HG03196 (cell line): ENCODE measurements at regions not wholly inside any gene's neighbourhood (a gene's known extent, or its start where the extent isn't known, plus 50 kb on each side); places are given as distances from the start of the nearest gene placed in this dataset.

Experiments used
- ATAC-seq: cut with Tn5 transposase; IDR thresholded peaks from one replicate; pipeline ENCODE4 v1.9.1; 2021; ENCODE audit not compliant: unreplicated experiment

GRCh38 chr16:76612497-76612896, 335.3 kb downstream of the CNTNAP4 start:
- ATAC-seq, result no peak

DNA sequence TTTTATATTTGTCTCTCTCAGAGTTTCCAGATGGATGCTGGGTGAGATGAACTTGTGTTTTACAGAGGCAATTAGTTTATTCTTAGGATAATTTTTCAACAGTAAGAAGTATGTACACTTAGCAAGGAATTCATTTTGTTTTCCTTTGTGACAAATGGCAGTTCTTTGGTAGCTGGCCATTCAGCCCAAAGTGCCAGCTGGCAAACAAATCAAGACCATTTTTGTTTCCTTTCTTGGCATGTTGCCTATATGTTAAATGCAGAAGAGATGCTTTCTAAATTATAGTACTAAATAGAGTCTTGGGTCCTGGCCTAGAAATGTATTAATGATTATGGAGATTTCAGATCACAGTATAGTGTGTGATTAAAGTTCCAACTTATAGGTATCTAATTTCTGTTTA, 337.1 kb downstream of the CNTNAP4 start:
- no peak for ATAC-seq

DNA sequence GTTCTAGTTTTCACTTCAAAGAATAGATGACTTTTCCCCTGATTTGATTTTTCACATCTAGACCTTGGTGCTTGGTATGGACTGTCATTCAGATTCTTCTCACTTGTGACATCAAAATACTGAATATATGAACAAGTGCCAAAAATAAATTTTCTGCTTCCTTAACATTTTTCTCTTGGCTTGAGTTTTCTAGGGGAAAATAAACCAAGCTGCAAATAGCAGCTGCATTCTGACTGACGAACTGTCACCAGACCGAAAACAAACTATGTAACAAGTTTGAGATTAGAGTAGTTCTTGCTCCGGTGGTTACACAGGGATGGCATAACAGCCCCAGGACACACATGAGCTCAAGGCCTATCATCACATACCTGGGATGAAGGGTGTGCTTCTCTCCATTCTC, 345.7 kb downstream of the CNTNAP4 start:
- no peak for ATAC-seq

GRCh38 chr16:76634847-76635697, 357.9 kb downstream of the CNTNAP4 start:
- ATAC-seq, result no peak

DNA sequence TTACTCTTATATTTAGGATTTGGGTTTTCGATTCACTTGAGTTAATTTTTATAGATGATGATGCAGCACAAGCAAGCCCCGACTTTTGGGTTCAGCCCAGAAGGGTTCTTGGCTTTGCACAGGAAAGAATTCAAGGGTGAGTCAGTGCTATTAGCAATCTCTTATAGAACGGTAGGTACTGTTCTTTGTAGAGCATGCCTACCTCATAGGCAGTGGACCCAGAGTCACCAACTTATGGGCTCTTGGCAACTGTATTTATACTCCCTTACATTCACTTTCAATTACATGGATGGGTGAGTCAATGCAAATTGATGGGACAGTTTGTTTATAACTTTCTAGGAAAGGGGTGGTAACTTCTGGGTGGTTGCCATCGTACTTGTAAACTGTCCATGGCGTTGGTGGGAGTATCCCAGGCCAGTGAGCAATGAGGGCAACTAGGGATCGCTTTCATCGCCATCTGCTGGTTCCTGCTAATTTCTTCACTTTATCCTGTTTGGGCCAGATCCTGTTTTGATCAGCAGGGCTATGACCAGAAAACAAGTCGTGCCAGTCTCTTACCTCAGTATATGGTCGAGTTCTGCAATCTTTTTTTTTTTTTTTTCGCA, 362.6 kb downstream of the CNTNAP4 start:
- ATAC-seq, result no peak

- ATAC-seq, result no peak
Measured at GRCh38 chr16:76650582-76650981, 373.4 kb downstream of the CNTNAP4 start.

DNA sequence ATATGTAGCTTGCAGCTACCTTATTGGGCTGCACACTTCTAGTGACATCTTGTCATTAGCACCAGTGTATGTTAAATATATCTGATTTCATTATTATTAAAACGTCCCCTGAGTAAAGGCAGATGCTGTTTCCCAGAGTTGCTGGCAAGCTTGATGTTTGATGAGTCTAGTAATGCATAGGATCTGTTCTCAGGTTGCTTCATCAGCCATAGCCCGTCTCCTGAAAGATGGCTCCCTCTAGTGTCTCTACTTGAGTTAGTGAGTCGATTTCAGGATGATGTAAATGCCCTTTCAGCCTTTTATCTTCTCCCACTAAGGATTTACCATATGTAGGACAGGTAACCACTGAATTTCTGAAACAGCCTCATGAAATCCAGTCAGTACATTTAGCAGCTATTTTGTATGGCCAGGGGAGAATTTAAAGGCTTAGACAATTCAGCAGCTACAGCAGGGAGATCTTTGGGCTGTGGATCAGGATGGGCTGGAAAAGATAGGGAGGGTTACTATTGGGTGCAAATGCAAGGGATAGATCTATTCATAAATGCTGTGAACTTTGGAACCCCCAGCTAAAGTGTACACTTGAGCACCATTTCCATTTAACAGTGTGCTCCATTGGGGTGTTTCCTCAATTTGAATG, 376.3 kb downstream of the CNTNAP4 start:
- ATAC-seq, result peak; percentile 75

DNA sequence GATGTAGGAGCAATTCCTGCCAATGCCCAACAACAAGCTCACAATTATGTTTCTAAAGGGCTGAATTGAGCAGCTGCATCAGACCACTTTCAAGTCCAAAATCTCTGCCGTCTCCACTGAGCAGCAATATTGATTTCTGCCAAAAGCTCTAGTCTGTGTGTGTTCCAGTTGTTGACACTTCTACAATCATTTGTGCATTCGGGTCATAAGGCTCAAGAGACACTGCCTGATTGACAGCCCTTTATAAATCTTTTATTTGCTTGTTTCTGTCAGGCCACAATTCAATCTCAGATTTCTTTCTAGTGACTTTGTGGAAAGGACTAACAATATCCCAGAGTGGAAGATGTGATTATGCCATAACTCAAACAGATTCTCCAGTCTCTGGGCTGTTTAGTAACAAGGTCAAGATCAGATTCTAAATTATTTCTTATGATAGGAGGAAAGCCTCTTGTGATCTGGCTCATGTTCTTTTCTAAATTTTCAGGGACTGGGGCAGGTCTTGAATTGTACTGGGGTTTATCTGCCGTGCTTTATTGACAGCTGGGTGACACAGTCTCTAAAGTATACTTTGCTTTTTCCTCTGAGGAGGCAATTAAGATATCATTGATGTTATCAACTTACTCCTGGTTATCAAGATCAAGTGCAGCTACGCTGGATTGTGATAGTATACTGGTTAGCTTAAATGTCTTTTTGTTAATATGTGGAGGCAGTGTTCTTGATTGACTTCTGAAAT, 377.1 kb downstream of the CNTNAP4 start:
- ATAC-seq, result no peak

GRCh38 chr16:76656994-76657393, 379.8 kb downstream of the CNTNAP4 start:
- ATAC-seq, result no peak

DNA sequence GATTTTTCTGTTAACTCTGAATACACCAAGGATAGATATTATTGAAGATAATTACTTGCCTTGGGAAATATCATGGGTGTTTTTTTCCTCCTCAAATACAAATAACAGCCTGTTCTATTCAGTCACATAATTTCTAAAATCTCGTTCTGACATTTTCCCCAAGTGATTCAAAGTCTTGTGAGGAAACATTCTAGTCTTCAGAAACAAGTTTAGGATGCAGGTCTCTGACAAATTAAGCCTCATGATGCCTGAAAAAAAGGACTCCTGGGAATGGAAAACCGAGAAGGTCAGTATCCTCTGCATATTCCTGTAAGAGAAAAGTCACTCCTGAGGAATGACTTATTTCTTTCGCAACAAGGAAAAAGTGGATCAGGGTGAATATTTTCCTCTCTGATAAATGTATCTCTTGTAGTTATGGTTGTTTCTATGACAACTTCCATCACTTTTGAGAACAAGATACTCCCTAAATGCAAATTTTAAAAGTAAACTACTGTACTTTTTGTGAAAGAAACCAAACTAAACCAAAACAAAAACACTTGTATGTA, 384.6 kb downstream of the CNTNAP4 start:
- ATAC-seq, result no peak

DNA sequence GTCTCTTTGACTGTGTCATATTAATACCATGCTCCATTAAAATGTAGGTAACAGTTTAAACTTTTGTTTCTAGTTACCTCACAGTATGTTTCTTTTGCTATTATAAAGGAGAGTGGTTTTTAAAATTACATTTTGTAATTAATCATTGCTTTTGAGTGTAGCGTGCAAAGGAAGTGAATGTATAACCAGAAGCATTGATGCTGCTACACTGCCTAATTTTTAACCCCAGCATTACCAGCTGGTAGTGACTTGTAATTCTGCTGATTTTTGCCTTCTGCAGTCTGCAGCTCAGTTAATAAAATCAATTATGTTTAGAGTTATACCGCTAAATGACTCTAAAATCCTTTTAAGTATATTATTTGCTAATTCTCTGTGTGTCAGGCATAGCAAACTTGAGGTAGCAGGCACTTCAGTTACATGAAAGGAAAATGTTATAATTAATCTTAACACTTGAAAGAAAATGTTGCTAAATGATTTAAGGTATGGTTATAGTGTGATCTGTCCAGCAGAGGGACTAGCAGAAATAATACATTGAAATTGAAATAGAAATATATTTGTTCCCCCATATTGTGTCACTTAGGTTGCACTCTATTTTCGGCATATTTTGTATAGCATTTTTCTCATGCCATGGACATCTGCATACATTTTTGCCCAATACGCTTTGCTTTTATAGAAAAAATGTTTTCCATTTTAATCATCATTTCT, 388.5 kb downstream of the CNTNAP4 start:
- ATAC-seq, result no peak

- ATAC-seq, result no peak
Measured at GRCh38 chr16:76668207-76668725, 391.1 kb downstream of the CNTNAP4 start.

DNA sequence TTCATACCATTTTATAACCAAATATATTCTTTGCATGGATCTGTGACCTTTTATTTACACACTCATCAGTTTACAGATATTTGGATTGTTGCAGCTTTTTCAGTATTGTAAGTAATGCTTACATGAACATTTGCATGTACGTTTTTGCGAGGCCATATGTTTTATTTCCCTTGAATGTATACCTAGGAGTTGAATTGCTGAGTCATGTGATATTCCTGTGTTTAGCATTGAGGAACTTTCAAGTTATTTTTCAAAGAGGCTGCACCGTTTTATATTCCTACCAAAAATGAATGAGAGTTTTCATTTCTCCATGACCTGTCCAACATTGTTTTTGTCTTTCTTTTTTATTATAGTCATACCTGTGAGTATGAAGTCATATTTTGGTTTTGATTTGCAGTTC, 392.1 kb downstream of the CNTNAP4 start:
- no peak for ATAC-seq

GRCh38 chr16:76670125-76670857, 393.1 kb downstream of the CNTNAP4 start:
- ATAC-seq, result no peak

DNA sequence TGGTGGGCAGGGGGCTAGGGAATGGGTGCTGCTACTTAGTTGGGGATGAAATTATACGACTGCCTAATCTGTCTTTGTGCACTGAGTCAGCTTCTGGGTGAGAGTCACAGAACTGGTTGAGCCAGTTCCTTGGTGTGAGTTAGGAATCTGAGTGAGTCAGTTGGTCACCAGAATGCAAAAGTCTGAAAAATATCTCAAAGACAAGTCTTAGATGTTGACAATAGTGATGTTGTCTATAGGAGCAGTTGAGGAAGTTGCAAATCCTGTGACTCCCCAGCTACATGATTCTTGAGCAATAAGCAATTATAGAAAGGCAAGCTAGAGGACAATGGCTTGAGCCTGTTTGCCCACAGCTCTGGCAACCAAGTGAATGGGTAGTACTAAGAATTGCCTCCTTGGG, 399.2 kb downstream of the CNTNAP4 start:
- no peak for ATAC-seq

DNA sequence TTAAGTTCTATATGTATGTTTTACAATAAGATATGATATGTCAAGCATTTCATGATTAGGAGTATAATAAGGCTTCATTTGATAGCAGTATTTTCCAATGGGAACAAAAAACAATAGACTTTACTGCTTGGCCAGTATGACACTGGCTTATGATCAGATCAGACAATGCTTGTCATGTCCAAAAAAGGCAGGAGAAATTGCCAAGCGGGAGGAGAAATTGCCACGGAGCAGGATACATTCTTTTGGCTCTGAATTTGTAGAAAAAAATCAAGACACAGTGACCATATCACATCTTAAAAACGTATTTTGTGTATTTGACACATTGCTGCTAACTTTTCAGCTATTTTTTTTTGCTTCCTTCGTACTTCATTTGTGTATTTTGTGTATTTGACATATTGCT, 404.1 kb downstream of the CNTNAP4 start:
- ATAC-seq, result no peak

DNA sequence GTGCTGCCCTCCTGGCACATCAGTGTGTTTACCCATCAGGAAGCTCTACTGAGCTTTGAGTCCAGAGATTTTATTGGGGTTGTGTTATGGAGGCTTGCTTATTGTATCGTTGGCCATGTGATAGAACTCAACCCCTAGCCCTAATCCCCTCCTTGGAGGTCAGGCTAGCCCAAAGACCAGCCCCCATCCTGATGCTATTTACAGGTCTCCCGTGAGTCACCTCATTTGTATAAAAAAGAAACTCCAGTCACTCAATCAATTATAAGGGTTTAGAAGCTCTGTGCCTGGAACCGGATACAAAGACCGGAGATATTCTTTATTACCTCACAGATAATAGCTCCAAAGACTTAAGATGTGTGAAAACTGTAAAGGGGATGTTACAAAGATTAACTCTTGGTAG, 405.9 kb downstream of the CNTNAP4 start:
- no peak for ATAC-seq

- ATAC-seq, result no peak
Measured at GRCh38 chr16:76696876-76697275, 419.7 kb downstream of the CNTNAP4 start.

GRCh38 chr16:76705892-76706291, 428.7 kb downstream of the CNTNAP4 start:
- ATAC-seq, result no peak

DNA sequence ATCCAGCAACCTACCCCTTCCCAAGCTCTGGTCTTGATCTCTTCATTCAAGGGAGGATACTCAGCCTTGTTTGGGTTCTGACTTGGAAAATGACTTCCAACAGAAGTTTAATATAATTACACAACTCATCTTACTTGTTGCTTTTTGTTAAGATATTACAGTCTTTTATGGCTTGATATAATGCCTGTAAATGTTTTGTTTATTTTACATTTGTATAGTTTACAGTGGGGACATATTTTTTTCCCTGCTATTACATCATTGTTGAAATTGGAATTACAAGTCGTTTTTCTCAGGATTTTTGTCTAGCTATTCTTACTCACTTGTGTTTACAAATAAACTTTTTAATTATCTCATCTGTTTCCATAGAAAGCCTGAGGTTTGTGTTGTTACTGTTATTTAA, 436.0 kb downstream of the CNTNAP4 start:
- no peak for ATAC-seq
